ENCODE measurements at regions not wholly inside any gene's neighbourhood (a gene's known extent, or its start where the extent isn't known, plus 50 kb on each side); places are given as distances from the start of the nearest gene placed in this dataset.

DNA sequence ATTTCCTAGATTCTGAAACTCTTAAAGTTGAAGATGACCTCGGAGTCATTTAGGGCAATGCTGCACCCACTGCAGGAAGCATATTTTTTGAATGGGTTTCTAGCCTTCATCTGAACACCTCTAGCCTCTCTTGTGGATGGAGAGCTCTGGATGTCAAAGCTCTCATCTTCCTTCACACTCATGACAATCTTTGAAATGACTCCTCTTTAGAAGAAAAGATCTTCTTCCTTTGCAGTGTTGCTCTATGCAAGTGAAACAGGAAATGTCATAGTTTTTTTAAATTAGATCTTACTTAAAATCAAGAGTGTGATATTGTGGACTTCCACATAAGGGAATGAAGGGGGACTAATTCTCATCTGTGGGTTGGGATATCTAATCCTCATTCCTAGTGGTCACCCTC is 86.3 kb upstream of the GRIP1 start:
- TF ChIP-seq, protein P1, sequence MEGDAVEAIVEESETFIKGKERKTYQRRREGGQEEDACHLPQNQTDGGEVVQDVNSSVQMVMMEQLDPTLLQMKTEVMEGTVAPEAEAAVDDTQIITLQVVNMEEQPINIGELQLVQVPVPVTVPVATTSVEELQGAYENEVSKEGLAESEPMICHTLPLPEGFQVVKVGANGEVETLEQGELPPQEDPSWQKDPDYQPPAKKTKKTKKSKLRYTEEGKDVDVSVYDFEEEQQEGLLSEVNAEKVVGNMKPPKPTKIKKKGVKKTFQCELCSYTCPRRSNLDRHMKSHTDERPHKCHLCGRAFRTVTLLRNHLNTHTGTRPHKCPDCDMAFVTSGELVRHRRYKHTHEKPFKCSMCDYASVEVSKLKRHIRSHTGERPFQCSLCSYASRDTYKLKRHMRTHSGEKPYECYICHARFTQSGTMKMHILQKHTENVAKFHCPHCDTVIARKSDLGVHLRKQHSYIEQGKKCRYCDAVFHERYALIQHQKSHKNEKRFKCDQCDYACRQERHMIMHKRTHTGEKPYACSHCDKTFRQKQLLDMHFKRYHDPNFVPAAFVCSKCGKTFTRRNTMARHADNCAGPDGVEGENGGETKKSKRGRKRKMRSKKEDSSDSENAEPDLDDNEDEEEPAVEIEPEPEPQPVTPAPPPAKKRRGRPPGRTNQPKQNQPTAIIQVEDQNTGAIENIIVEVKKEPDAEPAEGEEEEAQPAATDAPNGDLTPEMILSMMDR (IDR thresholded peaks at IDR 0.05): no peak
- no peak for TF ChIP-seq POLR2A (IDR thresholded peaks at IDR 0.05)

Measured in lower leg skin (tissue), 3 donors.